HG03432 (cell line): ENCODE measurements at regions not wholly inside any gene's neighbourhood (a gene's known extent, or its start where the extent isn't known, plus 50 kb on each side); places are given as distances from the start of the nearest gene placed in this dataset.
"Not testable (repeated sequence)": the region's sequence is repeated elsewhere in the genome, so short reads cannot be mapped to it uniquely, and the experiment has no call there.

Experiments
- ATAC-seq: cut with Tn5 transposase; IDR thresholded peaks from one replicate; pipeline ENCODE4 v1.9.1; 2021; ENCODE audit warnings: mild to moderate bottlenecking, moderate library complexity; ENCODE audit not compliant: unreplicated experiment

- no peak for ATAC-seq
Measured at GRCh38 chr4:112770114-112770513, 133.2 kb downstream of the LARP7 start.

DNA sequence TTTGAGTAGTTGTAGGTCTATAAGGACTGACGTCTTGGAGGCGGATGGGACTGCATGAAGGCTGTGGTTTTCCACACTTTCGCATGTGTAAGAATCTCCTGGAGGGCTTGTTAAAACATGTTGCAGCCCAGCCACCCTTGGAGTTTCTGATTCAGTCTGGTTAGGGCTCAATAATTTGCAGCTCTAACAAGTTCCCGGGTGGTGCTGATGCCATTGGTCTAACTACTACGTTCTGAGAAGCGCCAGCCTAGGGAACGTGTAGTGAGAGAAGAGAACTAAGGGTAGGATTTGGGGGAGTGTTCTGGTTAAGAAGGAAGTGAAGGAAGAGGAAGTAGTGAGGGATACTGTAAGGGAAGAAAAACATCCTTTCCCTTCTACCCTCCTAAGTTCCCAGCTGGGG, 138.9 kb downstream of the LARP7 start:
- no peak for ATAC-seq

GRCh38 chr4:112776535-112776934, 139.6 kb downstream of the LARP7 start:
- ATAC-seq = no peak

DNA sequence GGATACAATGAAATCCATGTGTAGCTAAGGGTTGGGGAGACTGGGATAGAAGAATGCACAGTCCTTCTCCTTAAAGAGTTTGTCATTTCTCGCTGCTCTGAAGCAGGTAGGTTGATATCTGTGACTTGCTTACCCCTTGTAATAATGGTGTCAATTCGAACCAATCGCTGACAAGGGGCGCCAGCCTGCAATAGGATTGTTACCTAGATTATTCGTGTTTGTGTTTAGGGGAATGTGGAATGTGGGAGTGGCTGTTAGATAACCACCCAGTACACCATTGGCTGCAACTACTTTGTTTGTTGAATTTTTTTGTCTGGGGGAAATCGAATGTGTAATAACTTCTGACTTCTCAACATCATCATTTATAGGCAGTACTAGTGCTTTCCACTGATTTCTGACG, 141.6 kb downstream of the LARP7 start:
- ATAC-seq = no peak

DNA sequence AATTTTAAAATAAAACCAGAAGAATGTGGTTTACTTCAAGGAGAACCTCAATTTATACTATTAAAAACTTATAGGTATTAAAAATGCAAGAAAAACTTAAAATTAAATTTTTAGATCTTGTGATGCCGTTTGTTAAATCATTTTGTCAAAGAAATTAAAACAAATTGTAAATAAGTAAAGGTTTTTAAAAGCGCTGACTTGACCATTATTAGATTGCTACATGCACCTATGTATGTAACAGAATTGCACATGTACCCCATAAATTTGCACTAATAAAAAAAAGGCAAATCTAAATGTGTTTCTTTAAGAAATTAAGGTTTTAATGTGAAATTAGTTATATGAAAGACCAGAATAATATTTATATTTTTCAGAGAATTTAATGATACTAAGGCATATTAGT, 156.1 kb downstream of the LARP7 start:
- ATAC-seq = no peak

- no peak for ATAC-seq
Measured at GRCh38 chr4:112800001-112800400, 163.1 kb downstream of the LARP7 start.

GRCh38 chr4:112801341-112801740, 164.4 kb downstream of the LARP7 start:
- ATAC-seq = no peak

DNA sequence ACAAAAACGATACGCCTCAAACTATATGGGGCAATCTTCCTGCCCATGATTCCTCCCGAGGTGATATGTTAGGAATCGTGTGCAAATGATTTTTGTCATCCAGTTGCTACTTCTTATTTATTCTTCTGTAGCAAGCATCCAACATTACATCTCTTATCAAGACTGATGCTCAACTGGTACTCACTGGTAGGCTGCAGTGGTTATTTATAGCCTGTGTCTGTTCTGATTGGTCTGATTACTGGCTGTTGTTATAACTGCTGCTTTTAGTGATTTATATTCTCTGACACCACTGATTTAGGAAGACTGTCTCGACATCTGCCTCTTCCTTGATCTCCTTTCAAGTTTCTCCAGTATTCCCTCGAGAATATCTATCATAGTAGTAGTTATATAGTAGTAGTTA, 165.8 kb downstream of the LARP7 start:
- ATAC-seq = no peak

DNA sequence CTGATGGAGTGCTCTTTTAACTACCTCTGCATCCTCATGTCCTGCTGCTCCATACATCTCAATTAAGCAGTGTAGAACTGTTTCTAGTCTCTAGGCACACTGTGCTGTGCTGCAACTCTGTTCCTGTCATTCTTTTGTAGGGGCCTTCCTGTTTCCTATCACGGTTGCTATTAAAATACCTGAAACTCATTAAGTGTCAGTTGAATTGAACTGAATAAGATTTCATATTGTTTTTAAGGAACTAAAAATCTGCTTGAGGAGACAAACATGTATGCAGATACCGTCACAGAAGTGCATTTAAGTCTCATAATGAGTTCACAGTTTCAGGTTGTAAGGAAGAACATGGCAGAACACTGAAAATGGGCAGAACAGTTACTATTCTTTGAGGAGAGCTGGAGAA, 170.1 kb downstream of the LARP7 start:
- peak; percentile 86 for ATAC-seq

GRCh38 chr4:112808001-112808400, 171.1 kb downstream of the LARP7 start:
- no peak for ATAC-seq

DNA sequence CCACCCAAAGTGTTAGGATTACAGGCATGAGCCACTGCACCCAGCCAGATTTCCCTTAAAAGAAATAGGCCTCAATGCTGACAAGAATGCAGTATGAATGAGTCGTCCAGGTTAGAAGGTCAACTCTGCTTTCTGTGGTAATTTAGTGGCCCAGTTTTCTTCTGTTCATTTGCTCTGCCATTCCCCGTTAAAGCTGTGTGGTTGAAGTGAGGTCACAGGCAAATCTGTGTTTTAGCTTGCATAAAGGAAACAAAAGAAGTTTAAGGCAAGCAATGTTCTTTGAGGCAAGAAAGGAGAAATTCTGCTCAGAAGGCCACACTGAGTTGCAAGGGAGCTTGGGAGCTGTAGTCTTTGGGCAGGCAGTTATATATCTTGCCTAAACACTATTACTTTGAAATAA, 176.8 kb downstream of the LARP7 start:
- peak; percentile 35 for ATAC-seq

- ATAC-seq = peak; percentile 95
Measured at GRCh38 chr4:112817933-112818593, 181.1 kb downstream of the LARP7 start.

- ATAC-seq = peak; percentile 37
Measured at GRCh38 chr4:112818594-112818965, 181.6 kb downstream of the LARP7 start.

DNA sequence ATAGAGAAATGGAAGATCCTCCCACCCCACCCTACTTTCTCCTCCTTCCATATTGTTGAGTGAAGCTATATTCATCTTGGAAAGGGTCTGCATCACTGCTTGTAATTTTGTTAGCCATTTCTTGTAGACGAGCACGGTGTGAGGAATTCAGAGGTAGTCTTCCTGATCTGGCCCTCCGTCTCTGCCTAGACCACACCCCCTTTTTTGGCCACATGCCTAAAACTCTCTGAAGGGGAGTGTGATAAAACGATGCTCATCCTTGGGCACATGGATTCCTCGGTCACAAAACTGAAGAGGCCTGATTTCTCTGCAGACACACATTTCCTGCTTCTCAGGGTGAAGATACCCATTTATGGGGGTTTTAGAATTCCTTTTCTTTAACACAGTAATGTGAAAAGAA, 182.8 kb downstream of the LARP7 start:
- ATAC-seq = no peak

DNA sequence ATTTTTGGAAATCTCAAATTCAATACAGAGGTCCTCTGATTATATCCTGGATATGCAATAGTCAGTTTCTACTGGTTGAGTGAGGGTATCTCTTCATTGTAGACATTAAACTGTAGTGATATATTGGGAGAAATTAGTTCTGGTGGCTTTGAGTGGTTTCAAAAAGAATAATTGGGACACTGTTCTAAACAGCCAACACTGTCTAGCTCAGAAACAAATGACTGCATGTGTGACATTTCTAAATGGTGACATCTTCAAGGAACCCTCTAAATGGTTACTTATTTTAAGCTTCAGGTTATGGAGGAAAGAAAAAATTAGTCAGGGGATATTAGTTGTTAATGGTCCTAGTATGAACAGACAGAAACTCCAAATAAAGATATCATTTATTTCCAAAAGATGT, 186.2 kb downstream of the LARP7 start:
- ATAC-seq = no peak

DNA sequence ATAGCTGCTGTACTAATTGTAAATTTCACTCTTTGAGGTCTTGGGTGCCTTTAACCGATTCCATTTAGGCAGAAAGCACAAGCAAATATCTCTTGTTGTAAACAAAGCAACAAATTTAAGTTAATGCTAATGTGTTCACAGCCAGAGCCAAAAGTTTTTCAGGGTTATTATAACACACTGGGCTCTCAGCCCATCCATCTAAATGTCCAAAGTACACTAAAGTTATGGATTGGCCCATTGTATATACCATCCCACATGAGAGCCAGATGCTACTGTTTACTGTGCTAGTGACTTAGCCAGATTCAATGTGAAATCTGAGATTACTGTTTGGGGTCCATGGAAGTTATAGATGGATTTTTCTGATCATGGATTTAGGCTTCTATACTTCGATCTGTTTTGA, 186.7 kb downstream of the LARP7 start:
- ATAC-seq = no peak

- no peak for ATAC-seq
Measured at GRCh38 chr4:112830753-112831386, 193.9 kb downstream of the LARP7 start.

GRCh38 chr4:112832493-112832892, 195.6 kb downstream of the LARP7 start:
- ATAC-seq = no peak

- no peak for ATAC-seq
Measured at GRCh38 chr4:112836895-112837294, 200.0 kb downstream of the LARP7 start.

DNA sequence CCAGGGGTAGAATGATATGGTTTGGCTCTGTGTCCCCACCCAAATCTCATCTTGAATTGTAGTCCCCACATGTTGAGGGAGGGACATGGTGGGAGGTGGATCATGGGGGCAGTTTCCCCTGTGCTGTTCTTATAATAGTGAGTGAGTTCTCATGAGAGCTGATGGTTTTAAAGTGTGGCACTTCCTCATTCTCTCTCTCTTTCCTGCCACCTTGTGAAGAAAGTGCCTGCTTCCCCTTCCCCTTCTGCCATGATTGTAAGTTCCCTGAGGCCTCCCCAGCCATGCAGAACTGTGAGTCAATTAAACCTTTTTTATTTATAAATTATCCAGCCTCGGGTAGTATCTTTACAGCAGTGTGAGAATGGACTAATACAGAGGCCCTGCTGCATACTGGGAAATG, 201.1 kb downstream of the LARP7 start:
- ATAC-seq = not testable (repeated sequence)

- no peak for ATAC-seq
Measured at GRCh38 chr4:112840061-112840460, 203.1 kb downstream of the LARP7 start.

DNA sequence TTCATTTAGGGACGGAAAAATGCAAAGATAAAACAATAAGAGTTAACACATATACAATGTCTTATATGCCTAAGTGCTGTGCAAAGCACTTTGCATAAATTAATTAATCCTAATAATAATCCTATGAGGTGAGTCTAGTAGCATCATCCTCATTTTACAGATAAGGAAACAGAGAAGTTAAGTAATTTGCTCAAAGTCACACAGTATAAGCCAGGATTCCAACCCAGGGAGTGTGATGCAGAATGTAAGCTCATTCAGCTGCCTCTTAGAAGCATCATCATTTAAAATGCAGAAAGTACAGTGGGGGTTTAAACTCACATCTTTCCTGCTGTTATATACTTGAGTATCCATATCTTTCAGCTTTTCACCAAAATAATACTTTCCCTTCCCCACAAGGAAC, 203.7 kb downstream of the LARP7 start:
- no peak for ATAC-seq

DNA sequence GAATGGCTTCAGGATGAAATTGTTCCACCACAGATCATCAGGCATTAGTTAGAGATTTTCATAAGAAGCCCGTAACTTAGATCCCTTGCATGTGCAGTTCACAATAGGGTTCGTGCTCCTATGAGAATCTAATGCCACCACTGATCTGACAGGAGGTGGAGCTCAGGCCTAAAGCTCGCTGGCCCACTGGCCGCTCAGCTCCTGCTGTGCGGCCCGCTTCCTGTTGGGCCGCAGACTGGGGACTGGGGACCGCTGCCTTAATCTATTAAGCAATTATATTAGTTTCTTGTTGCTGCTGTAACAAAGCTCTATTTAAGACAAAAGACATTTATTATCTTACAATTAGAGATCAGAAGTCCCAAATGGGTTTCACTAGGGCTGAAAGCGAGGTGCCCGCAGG, 205.6 kb downstream of the LARP7 start:
- ATAC-seq = no peak
